Upper lobe of left lung (tissue), 6 donors: ENCODE measurements at regions not wholly inside any gene's neighbourhood (a gene's known extent, or its start where the extent isn't known, plus 50 kb on each side); places are given as distances from the start of the nearest gene placed in this dataset.

Source experiments
- ATAC-seq, 2 donors: fragments of 200-7000 bp; cut with Tn5 transposase; one replicate each; pipeline ENCODE4 v1.9.1; 2022; ENCODE audit warnings: mild to moderate bottlenecking in 2 of 2, moderate library complexity in 2 of 2; ENCODE audit not compliant: low FRiP score in 2 of 2
- DNase-seq, 2 donors: peaks; one replicate each; pipeline ENCODE4 v3.0.0-alpha.2; 2019 to 2020
- H3K27ac ChIP-seq, 4 donors: fragments of 200-600 bp; sonication (generic); one replicate each; pipeline ENCODE4 v1.5.1; 2016 to 2019
- H3K27me3 ChIP-seq, 4 donors: fragments of 200-600 bp; sonication (generic); one replicate each; pipeline ENCODE4 v1.5.1; 2017 to 2019
- H3K36me3 ChIP-seq, 4 donors: fragments of 200-600 bp; sonication (generic); one replicate each; pipeline ENCODE4 v1.5.1; 2016 to 2019
- H3K4me1 ChIP-seq, 4 donors: fragments of 200-600 bp; sonication (generic); one replicate each; pipeline ENCODE4 v1.5.1; 2018 to 2019
- H3K4me3 ChIP-seq, 4 donors: fragments of 200-600 bp; sonication (generic); one replicate each; pipeline ENCODE4 v1.5.1; 2017 to 2019; ENCODE audit warnings: mild to moderate bottlenecking in 2 of 4, moderate library complexity in 1 of 4
- H3K9me3 ChIP-seq, 4 donors: fragments of 200-600 bp; sonication (generic); one replicate each; pipeline ENCODE4 v1.5.1; 2018 to 2019
- CTCF ChIP-seq, 6 experiments: fragments of 450-650 bp in 4 of 6; fragments of 200-600 bp in 2 of 6; sonication (generic) in 2 of 6; IDR thresholded peaks; one replicate each; pipeline ENCODE4 v1.5.1; 2016 to 2019; ENCODE audit warnings: antibody characterized with exemption in 6 of 6
- EP300 ChIP-seq, 4 donors: sonication (generic); formaldehyde crosslinking; IDR thresholded peaks; one replicate each; pipeline ENCODE4 v1.5.1; 2017; ENCODE audit warnings: antibody characterized with exemption in 4 of 4, control low read depth in 2 of 4
- POLR2A ChIP-seq, 4 donors: fragments of 450-650 bp; IDR thresholded peaks; one replicate each; pipeline ENCODE4 v1.5.1; 2016 to 2017; ENCODE audit warnings: antibody characterized with exemption in 4 of 4, mild to moderate bottlenecking in 2 of 4
- POLR2AphosphoS5 ChIP-seq, 2 donors: sonication (generic); formaldehyde crosslinking; IDR thresholded peaks; one replicate each; pipeline ENCODE4 v1.5.1; 2017; ENCODE audit warnings: antibody characterized with exemption in 2 of 2
- WGBS, 2 donors: methylation state at CpG; one replicate each; pipeline ENCODE4 v1.1.5; 2017 to 2018; 5-methylcytosine and 5-hydroxymethylcytosine counted together
- donor health status: DM: no; HTN: no; CAD: no; lungs with moderate emphysema.
- donor health status: DM: no; HTN: yes; CAD: no; lungs with severe emphysema.

- Histone ChIP-seq H3K36me3 (no peaks in the 10 kb centered on the region), H3K27me3 (no peaks in the 10 kb centered on the region), H3K4me3 (no peak overlapping the region), H3K27ac (no peak overlapping the region), H3K4me1 (no peaks in the 10 kb centered on the region), H3K9me3 (no peaks in the 10 kb centered on the region)
- WGBS, 2 donors, result 48 to 73% methylated on average over 1 of the region's 1 CpG
- ATAC-seq, result no peak
- no peak for DNase-seq
- TF ChIP-seq EP300 (IDR thresholded peaks at IDR 0.05) (no peak), POLR2A (IDR thresholded peaks at IDR 0.05) (no peak), POLR2AphosphoS5 (IDR thresholded peaks at IDR 0.05) (no peak), CTCF (IDR thresholded peaks at IDR 0.05) (no peak)
Measured at GRCh38 chr2:76288598-76288997, 577.9 kb upstream of the GCFC2 start.

- no peak for DNase-seq
- no peaks in the 10 kb centered on the region for H3K9me3 ChIP-seq
- ATAC-seq, result no peak
- H3K4me3 ChIP-seq, result no peak overlapping the region
- H3K27me3 ChIP-seq, result no peaks in the 10 kb centered on the region
- 62 to 75% methylated on average over 2 of the region's 2 CpGs for WGBS, 2 donors
- no peak overlapping the region for H3K27ac ChIP-seq
- TF ChIP-seq EP300 (IDR thresholded peaks at IDR 0.05) (no peak), CTCF (IDR thresholded peaks at IDR 0.05) (no peak), POLR2AphosphoS5 (IDR thresholded peaks at IDR 0.05) (no peak), POLR2A (IDR thresholded peaks at IDR 0.05) (no peak)
- no peaks in the 10 kb centered on the region for H3K4me1 ChIP-seq
- H3K36me3 ChIP-seq, result no peaks in the 10 kb centered on the region
Measured at GRCh38 chr2:76288146-76288545, 577.4 kb upstream of the GCFC2 start.

GRCh38 chr2:76283350-76283749 is 572.6 kb upstream of the GCFC2 start:
- no peak overlapping the region for H3K27ac ChIP-seq
- H3K4me1 ChIP-seq, result no peaks in the 10 kb centered on the region
- no peak overlapping the region for H3K4me3 ChIP-seq
- ATAC-seq (no peak), DNase-seq (no peak)
- no peaks in the 10 kb centered on the region for H3K36me3 ChIP-seq
- no peaks in the 10 kb centered on the region for H3K27me3 ChIP-seq
- no peak for TF ChIP-seq POLR2AphosphoS5 (IDR thresholded peaks at IDR 0.05)
- no peak for TF ChIP-seq POLR2A (IDR thresholded peaks at IDR 0.05)
- no peak for TF ChIP-seq EP300 (IDR thresholded peaks at IDR 0.05)
- TF ChIP-seq CTCF (IDR thresholded peaks at IDR 0.05), result no peak
- no peaks in the 10 kb centered on the region for H3K9me3 ChIP-seq

GRCh38 chr2:76281156-76281841 is 570.6 kb upstream of the GCFC2 start:
- TF ChIP-seq EP300 (IDR thresholded peaks at IDR 0.05) (no peak), CTCF (IDR thresholded peaks at IDR 0.05) (no peak), POLR2A (IDR thresholded peaks at IDR 0.05) (no peak), POLR2AphosphoS5 (IDR thresholded peaks at IDR 0.05) (no peak)
- WGBS, 2 donors, result 63 to 74% methylated on average over 2 of the region's 2 CpGs
- Histone ChIP-seq H3K4me1 (no peaks in the 10 kb centered on the region), H3K27me3 (no peaks in the 10 kb centered on the region), H3K4me3 (no peak overlapping the region), H3K9me3 (no peaks in the 10 kb centered on the region), H3K27ac (no peak overlapping the region), H3K36me3 (no peaks in the 10 kb centered on the region)
- DNase-seq (no peak), ATAC-seq (no peak)

GRCh38 chr2:76280686-76281085 is 570.0 kb upstream of the GCFC2 start:
- TF ChIP-seq CTCF (IDR thresholded peaks at IDR 0.05), result no peak
- TF ChIP-seq POLR2AphosphoS5 (IDR thresholded peaks at IDR 0.05), result no peak
- no peak for TF ChIP-seq POLR2A (IDR thresholded peaks at IDR 0.05)
- TF ChIP-seq EP300 (IDR thresholded peaks at IDR 0.05), result no peak
- Histone ChIP-seq H3K9me3 (no peaks in the 10 kb centered on the region), H3K27ac (no peak overlapping the region), H3K4me1 (no peaks in the 10 kb centered on the region), H3K36me3 (no peaks in the 10 kb centered on the region), H3K4me3 (no peak overlapping the region), H3K27me3 (no peaks in the 10 kb centered on the region)
- DNase-seq, result no peak
- no peak for ATAC-seq
- 28 to 31% methylated on average over 2 of the region's 2 CpGs for WGBS, 2 donors
